HG03060 (cell line): ENCODE measurements at regions not wholly inside any gene's neighbourhood (a gene's known extent, or its start where the extent isn't known, plus 50 kb on each side); places are given as distances from the start of the nearest gene placed in this dataset.

Experiments
- ATAC-seq: cut with Tn5 transposase; IDR thresholded peaks from one replicate; pipeline ENCODE4 v1.9.1; 2021; ENCODE audit warnings: low read depth, moderate number of reproducible peaks; ENCODE audit not compliant: unreplicated experiment

DNA sequence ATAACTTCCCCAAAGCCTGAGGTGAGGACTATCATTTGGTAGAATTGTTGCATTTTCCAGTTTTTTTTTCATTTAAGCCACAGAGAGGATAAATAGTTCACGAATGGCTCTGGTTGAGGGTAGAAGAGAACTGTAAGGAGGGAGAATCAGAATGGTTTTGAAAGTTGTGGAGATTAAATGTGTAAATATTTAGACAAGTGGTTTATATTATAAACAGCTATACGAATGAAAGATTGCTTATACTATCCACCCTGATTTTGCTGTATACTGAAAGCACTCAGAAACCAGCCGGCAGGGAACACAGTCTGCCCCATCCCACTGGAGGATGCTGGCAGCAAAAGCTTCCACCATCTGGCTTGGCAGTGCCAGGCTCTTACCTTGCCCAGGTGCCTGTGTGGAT lies 341.1 kb downstream of the RAPGEF2 start:
- no peak for ATAC-seq

GRCh38 chr4:159444678-159445077 lies 341.8 kb downstream of the RAPGEF2 start:
- no peak for ATAC-seq

- no peak for ATAC-seq
Measured at GRCh38 chr4:159445692-159446091, 342.8 kb downstream of the RAPGEF2 start.

DNA sequence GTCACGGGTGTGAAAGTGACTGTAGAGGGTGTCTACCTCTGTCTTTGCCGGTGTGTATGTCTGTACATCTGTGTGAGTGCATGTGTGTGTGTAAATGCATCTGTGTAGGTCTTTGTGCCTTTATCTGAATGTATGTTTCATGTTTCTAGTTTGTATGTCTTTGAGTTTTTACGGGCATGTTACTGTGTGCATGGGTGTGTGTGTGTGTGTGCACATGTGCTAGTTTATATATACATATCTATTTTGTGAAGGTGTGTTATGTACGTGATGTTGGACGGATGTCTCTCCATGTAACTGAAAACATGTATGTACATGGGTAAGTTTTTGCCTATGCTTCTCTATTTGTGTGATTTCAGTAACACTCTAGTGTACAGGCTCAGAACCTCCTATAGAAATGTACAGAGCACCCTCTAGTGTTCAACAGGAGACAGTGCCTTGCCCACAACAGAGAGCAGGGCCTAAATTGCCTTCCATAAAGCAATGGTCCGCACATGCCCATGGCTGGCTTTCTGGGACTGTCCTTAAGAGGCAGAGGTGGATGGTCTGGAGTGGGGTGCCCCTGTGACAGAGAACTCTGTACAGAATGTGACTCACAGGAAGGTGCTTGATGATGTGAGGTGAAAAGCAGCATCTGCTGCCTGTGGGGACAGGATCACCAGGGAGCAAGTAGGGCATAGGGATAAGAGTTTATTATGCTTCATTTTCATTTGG lies 343.5 kb downstream of the RAPGEF2 start:
- peak; percentile 99 for ATAC-seq

DNA sequence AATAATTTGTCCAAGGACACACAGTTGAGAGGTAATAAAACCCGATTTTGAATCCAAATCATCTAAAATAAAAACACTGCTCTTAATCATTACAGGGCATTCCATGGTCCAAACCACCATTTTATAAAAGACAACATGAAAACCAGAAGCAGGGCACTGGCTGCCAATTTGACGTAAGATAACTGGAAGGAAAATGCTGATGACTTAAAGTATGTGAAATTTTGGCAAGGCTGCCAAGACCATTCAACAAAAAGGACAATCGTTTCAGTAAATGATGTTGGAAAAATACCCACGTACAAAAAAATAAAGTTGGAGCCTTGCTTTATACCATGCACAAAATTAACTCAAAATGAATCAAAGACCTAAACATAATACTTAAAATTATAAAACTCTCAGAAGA lies 344.4 kb downstream of the RAPGEF2 start:
- no peak for ATAC-seq

GRCh38 chr4:159451006-159451405 lies 348.1 kb downstream of the RAPGEF2 start:
- ATAC-seq = no peak

GRCh38 chr4:159455675-159456237 lies 352.9 kb downstream of the RAPGEF2 start:
- ATAC-seq = no peak

DNA sequence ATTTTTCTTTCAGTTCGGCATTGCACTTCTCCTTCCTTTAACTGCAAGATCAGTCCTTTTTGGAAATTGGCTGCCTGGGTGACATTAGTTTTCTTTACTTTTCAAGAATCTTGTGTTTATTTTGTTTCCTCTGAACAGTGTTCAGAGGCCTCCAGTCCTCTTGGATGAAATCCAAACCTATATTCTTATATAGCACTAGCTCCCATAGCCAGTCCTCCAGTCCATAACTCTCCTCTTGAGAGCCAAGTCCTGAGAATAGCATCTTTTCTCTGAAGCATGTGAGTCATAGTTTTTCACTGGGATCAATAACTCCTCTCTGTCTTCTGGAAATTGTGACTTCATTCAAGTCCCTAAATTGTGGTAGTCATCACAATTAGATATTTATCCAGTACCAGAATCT lies 357.5 kb downstream of the RAPGEF2 start:
- no peak for ATAC-seq

GRCh38 chr4:159463235-159463634 lies 360.4 kb downstream of the RAPGEF2 start:
- ATAC-seq = no peak

GRCh38 chr4:159464302-159464701 lies 361.4 kb downstream of the RAPGEF2 start:
- ATAC-seq = no peak

- ATAC-seq = no peak
Measured at GRCh38 chr4:159476886-159477285, 374.0 kb downstream of the RAPGEF2 start.

DNA sequence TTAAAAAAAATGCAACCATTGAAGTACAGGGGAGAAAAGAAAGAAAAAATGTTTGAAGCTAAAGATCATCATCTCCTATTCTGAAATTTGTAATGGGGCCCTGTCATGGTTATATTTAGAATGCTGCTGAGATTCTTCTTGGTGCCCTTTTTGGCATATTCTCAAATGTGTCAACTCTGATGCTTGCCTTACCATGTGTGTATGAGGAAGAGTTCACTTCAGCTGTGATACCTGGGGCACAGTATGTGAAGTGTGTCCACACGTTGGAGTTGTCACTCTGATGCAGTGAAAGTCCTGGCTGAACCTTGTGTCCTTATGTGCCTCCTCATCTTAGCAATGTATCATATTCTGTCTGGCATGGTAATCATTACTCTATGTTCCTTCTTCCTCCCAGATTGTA lies 377.9 kb downstream of the RAPGEF2 start:
- no peak for ATAC-seq

DNA sequence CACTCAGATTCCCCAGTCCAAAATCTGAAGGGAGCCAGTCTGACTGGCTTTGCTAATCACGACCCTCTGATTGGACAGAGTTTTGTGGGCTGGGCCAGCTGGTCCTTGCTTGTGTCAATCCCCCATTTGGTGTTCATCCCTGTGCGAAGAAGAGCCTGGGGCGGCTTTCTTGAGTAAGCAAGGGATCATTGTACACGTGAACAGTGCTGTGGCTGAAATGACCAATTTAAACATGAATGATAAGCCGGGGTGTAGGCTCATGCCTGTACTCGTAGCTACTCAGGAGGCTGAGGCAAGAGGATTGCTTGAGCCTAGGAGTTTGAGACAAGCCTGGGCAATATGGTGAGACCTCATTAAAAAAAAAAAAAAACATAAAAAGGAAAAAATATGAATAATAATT lies 379.1 kb downstream of the RAPGEF2 start:
- no peak for ATAC-seq

DNA sequence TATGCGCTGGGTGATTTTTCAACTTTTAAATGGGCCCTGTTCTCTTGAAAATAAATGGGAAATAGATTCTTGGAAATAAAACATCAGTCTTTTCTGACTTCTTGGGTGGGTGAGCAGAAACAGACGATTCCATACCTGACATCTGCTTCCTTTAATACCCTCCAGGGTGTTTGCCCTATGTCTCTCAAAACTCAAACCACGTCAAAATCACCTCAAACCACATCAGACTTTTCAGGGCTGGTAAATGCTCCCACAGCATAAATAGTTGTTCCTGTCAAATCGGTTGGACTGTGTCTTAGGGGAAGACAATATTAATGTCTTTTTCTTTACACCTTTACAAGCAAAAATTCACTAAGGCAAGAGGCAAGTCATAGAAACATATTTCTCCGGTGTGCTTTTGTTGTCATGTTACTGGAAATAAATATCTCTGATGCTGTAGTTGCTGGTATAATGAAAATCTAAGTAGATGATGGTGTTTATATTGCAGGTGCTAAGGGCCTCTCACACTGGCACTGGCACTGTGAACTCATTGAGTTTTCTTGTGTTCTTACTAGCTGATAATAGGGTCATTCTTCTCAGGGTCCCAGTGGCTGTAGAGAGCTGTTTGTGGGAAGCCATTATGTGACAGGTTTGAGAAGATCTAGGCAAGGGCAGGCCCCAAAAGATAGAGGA lies 380.4 kb downstream of the RAPGEF2 start:
- ATAC-seq = no peak

GRCh38 chr4:159483782-159484741 lies 381.2 kb downstream of the RAPGEF2 start:
- no peak for ATAC-seq

DNA sequence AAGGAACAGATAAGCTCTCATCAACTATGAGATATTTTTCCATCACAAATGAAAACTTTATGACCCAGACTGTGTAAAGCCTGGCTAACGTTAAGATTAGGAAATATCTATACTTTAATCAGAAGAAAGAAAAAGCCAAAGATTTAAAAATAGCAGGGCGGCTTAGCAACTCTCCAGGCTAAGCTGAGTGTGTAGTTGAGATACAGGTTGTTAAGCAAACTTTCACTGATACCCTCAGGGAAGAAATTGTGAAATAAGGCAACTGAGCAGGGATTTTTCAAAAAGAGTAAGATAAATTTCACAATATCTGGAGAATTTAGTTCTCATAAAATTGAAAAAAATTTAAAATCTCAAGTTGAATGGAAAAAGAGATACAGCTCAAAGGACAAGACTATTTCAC lies 382.0 kb downstream of the RAPGEF2 start:
- ATAC-seq = no peak

GRCh38 chr4:159487284-159487747 lies 384.4 kb downstream of the RAPGEF2 start:
- peak; percentile 95 for ATAC-seq

- ATAC-seq = no peak
Measured at GRCh38 chr4:159489646-159490045, 386.8 kb downstream of the RAPGEF2 start.

- ATAC-seq = no peak
Measured at GRCh38 chr4:159495515-159496236, 392.8 kb downstream of the RAPGEF2 start.

DNA sequence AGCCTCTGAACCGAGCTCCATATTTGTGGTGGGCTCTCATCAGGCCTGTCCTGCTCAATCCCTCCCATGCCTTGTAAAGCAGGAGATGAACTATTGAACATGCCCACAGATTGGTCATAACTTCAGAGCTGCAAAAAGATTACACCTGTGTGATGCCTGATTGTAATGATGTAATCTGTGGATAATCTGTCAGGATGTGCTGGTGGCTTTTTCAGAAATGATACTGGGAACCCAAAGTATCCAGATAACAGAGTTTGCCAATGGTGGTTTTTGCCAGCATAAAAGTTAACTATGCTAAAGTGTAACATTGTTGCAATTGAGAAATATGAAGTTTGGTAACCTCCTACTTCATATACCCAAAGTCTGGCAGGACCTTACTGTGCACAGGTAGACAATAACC lies 393.4 kb downstream of the RAPGEF2 start:
- ATAC-seq = no peak
